Stomach (tissue), 8 donors: ENCODE measurements at regions not wholly inside any gene's neighbourhood (a gene's known extent, or its start where the extent isn't known, plus 50 kb on each side); places are given as distances from the start of the nearest gene placed in this dataset.

Experiments
- DNase-seq, 2 donors: peaks; one replicate each; pipeline versions ENCODE4 v3.0.0 to v3.0.0-alpha.2; 2013 to 2019
- H3K27ac ChIP-seq, 5 donors: fragments of 200-600 bp in 4 of 5; sonication (generic) in 4 of 5; one replicate each; pipeline ENCODE4 v1.5.1; 2013 to 2019; ENCODE audit warnings: mild to moderate bottlenecking in 1 of 5, moderate library complexity in 1 of 5
- H3K27me3 ChIP-seq, 3 donors: fragments of 200-600 bp; sonication (generic); one replicate each; pipeline ENCODE4 v1.5.1; 2017 to 2019; ENCODE audit warnings: mixed run types in 1 of 3
- H3K36me3 ChIP-seq, 4 donors: fragments of 200-600 bp; sonication (generic); 1 replicate in 3 of 4; 2 replicates in 1 of 4; pipeline ENCODE4 v1.5.1; 2016 to 2019
- H3K4me1 ChIP-seq, 4 donors: fragments of 200-600 bp; sonication (generic); one replicate each; pipeline ENCODE4 v1.5.1; 2016 to 2019
- H3K4me3 ChIP-seq, 4 donors: fragments of 200-600 bp; sonication (generic) in 3 of 4; one replicate each; pipeline ENCODE4 v1.5.1; 2016 to 2019; ENCODE audit warnings: mild to moderate bottlenecking in 1 of 4
- H3K9me3 ChIP-seq, 4 donors: fragments of 200-600 bp; sonication (generic); one replicate each; pipeline ENCODE4 v1.5.1; 2016 to 2019
- CTCF ChIP-seq, 7 experiments: fragments of 450-650 bp in 4 of 7; fragments of 200-600 bp in 3 of 7; sonication (generic) in 3 of 7; IDR thresholded peaks; one replicate each; pipeline ENCODE4 v1.5.1; 2016 to 2019; ENCODE audit warnings: antibody characterized with exemption in 7 of 7, control low read depth in 2 of 7, mild to moderate bottlenecking in 1 of 7
- EP300 ChIP-seq: sonication (generic); formaldehyde crosslinking; IDR thresholded peaks from one replicate; pipeline ENCODE4 v1.6.1; 2017; ENCODE audit warnings: antibody characterized with exemption
- POLR2A ChIP-seq, 4 donors: fragments of 450-650 bp; IDR thresholded peaks; one replicate each; pipeline ENCODE4 v1.6.1; 2016; ENCODE audit warnings: antibody characterized with exemption in 4 of 4, control low read depth in 2 of 4, mild to moderate bottlenecking in 1 of 4, moderate library complexity in 1 of 4
- POLR2AphosphoS5 ChIP-seq, 3 donors: sonication (generic); formaldehyde crosslinking; IDR thresholded peaks; one replicate each; pipeline ENCODE4 v1.6.1; 2016; ENCODE audit warnings: antibody characterized with exemption in 3 of 3
- WGBS, 5 donors: extraction: QIAGEN DNeasy Blood & Tissue Kit in 3 of 5; methylation state at CpG; one replicate each; pipeline versions ENCODE4 v1.1.5 to v1.1.7; 2013 to 2018; 5-methylcytosine and 5-hydroxymethylcytosine counted together
- intact Hi-C: fragments of 100-400 bp; cut with DNase I; formaldehyde crosslinking; loops from one replicate; pipeline ENCODE4 v1.15.1; 2023; ENCODE audit warnings: low total_unique reads
- donor health status: healthy with polysubstance abuse.
- donor health status: Bipolar disorder and iron deficiency.
- donor health status: healthy.

- no peak for DNase-seq
- Histone ChIP-seq H3K36me3 (no peaks in the 10 kb centered on the region), H3K4me1 (no peaks in the 10 kb centered on the region), H3K27me3 (no peaks in the 10 kb centered on the region), H3K27ac (no peak overlapping the region), H3K4me3 (no peak overlapping the region), H3K9me3 (peaks cover 0 to 16% (median 11%) of the 10 kb centered on the region in 4 donors)
- intact Hi-C loops: no loop called here
- 68 to 77% (median 74%) methylated on average over 6 of the region's 6 CpGs for WGBS, 5 donors
- TF ChIP-seq EP300 (no peak), CTCF (IDR thresholded peaks at IDR 0.05) (no peak), POLR2A (IDR thresholded peaks at IDR 0.05) (no peak), POLR2AphosphoS5 (IDR thresholded peaks at IDR 0.05) (no peak)
These were observed 714.2 kb downstream of the SLC6A15 start for GRCh38 chr12:84198294-84198946.

GRCh38 chr12:84191779-84192178 lies 720.8 kb downstream of the SLC6A15 start:
- intact Hi-C loops: no loop called here
- no peak for TF ChIP-seq POLR2AphosphoS5 (IDR thresholded peaks at IDR 0.05)
- TF ChIP-seq EP300: no peak
- TF ChIP-seq POLR2A (IDR thresholded peaks at IDR 0.05): no peak
- no peak for TF ChIP-seq CTCF (IDR thresholded peaks at IDR 0.05)
- WGBS, 5 donors: 50 to 78% (median 58%) methylated on average over 3 of the region's 3 CpGs
- Histone ChIP-seq H3K27ac (no peak overlapping the region), H3K9me3 (peaks cover 0 to 34% (median 7%) of the 10 kb centered on the region in 4 donors), H3K27me3 (no peaks in the 10 kb centered on the region), H3K36me3 (no peaks in the 10 kb centered on the region), H3K4me3 (no peak overlapping the region), H3K4me1 (no peaks in the 10 kb centered on the region)
- DNase-seq: no peak

GRCh38 chr12:84186433-84186832 lies 726.2 kb downstream of the SLC6A15 start:
- no peak overlapping the region for H3K4me3 ChIP-seq
- intact Hi-C loops: no loop called here
- peaks cover 0 to 3% (median 0%) of the 10 kb centered on the region in 4 donors for H3K9me3 ChIP-seq
- H3K27me3 ChIP-seq: no peaks in the 10 kb centered on the region
- TF ChIP-seq POLR2A (IDR thresholded peaks at IDR 0.05) (no peak), EP300 (no peak), CTCF (IDR thresholded peaks at IDR 0.05) (no peak)
- no peaks in the 10 kb centered on the region for H3K4me1 ChIP-seq
- WGBS, 5 donors: 41 to 70% (median 63%) methylated on average over 1 of the region's 1 CpG
- no peaks in the 10 kb centered on the region for H3K36me3 ChIP-seq
- no peak for DNase-seq
- no peak overlapping the region for H3K27ac ChIP-seq

GRCh38 chr12:84183576-84183975 lies 729.0 kb downstream of the SLC6A15 start:
- 71 to 74% (median 72%) methylated on average over 2 of the region's 2 CpGs for WGBS, 5 donors
- no peaks in the 10 kb centered on the region for H3K27me3 ChIP-seq
- intact Hi-C loops: no loop called here
- no peaks in the 10 kb centered on the region for H3K4me1 ChIP-seq
- no peak overlapping the region for H3K27ac ChIP-seq
- no peak overlapping the region for H3K4me3 ChIP-seq
- no peak for TF ChIP-seq POLR2AphosphoS5 (IDR thresholded peaks at IDR 0.05)
- no peak for TF ChIP-seq EP300
- no peak for TF ChIP-seq POLR2A (IDR thresholded peaks at IDR 0.05)
- no peak for TF ChIP-seq CTCF (IDR thresholded peaks at IDR 0.05)
- H3K36me3 ChIP-seq: no peaks in the 10 kb centered on the region
- no peaks in the 10 kb centered on the region for H3K9me3 ChIP-seq
- DNase-seq: no peak
